Kidney capillary endothelial cell (primary cell): ENCODE measurements at regions not wholly inside any gene's neighbourhood (a gene's known extent, or its start where the extent isn't known, plus 50 kb on each side); places are given as distances from the start of the nearest gene placed in this dataset.
"Not testable (repeated sequence)": the region's sequence is repeated elsewhere in the genome, so short reads cannot be mapped to it uniquely, and the experiment has no call there.

Source experiments
- DNase-seq: peaks from one replicate; pipeline ENCODE4 v3.0.0-alpha.2; 2018; ENCODE audit warnings: low spot score

- no peak for DNase-seq
Measured at GRCh38 chr2:36163520-36164254, 191.9 kb upstream of the CRIM1 start.

GRCh38 chr2:36157093-36157492 lies 198.5 kb upstream of the CRIM1 start:
- DNase-seq: not testable (repeated sequence)

DNA sequence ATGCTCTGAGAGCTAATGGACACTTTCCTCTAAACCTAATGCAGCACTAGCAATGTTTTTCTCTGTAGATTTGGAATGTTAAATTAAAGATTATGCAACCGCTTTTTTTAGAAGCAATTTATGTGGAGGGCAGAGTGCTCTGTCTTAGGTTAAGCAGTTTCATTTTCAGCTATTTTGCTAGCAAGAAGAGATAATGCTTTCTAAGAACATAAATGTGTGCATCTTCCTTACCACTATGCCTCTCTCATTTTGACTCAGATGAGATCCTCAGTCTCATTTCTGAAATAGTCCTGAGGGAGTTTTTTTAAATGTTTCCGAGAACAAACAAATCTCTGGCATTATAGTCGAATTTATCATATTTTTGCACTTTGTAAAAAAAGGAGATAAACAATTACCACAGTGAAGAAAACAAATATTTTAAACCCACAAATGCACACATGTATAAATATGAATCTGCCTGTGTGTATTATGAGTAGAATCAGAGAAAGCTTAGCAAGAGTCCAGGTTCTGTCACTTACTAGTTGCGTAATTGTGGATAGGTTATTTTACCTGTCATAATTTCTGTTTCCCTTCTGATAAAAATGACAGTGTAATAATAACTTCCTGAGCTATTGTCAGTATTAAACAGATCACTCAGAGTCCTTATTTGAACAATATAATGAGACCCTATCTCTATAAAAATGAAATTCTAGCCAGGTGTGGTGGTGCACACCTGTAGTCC lies 207.7 kb upstream of the CRIM1 start:
- no peak for DNase-seq

DNA sequence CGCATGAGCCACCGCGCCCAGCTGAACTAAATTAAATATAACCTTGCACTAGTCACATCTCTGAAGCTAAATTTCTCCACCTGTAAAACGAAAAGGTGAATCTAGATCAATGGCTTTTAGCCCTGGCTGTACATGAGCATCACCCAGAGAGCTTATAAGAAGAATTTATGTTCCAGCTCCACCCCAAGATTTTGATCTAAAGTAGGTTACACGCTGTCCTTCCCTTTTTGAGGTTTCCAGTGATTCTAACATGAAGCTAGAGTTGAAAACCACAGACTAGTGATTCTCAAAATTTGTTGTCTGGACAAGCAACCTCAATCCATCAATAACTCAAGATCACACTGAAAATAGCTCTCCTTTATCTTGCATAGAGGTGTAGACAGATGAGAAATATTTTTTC lies 208.8 kb upstream of the CRIM1 start:
- no peak for DNase-seq

GRCh38 chr2:36140391-36140790 lies 215.2 kb upstream of the CRIM1 start:
- no peak for DNase-seq

DNA sequence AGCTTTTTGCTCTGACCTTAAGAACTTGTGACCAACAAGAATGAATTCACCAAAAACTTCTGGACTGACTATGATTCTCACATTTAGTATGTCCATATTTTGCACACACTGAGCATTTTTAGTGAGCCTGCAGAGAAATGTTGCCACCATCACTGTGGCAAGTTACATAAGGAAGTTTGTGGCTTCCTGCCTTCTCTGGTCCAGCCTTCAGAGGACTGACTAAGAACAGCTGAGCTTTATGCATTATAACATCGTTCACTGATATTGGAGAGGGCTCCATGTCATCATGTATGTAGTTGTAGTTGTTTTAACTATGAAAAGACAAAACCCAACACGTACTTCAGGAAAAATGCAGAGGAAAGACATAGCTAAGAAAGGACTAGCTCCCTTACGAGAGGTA lies 218.0 kb upstream of the CRIM1 start:
- DNase-seq: no peak

DNA sequence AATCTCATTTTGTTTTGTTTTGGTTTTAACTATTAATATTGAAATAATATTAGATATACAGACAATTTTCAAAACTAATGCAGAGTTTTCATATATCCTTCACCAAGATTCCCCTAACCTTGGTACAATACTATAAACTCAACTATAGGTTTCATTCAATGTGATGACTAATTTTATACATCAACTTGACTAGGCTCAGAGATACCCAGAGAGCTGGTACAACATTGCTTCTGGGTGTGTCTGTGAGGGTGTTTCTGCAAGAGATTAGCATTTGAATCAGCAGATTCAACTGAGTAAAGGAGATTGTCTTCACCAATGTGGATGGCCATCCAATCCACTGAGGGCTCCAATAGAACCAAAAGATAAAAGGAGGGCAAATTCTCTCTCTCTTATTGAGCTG lies 221.3 kb upstream of the CRIM1 start:
- no peak for DNase-seq

- DNase-seq: no peak
Measured at GRCh38 chr2:36128359-36128758, 227.2 kb upstream of the CRIM1 start.

- DNase-seq: no peak
Measured at GRCh38 chr2:36125702-36126101, 229.9 kb upstream of the CRIM1 start.

DNA sequence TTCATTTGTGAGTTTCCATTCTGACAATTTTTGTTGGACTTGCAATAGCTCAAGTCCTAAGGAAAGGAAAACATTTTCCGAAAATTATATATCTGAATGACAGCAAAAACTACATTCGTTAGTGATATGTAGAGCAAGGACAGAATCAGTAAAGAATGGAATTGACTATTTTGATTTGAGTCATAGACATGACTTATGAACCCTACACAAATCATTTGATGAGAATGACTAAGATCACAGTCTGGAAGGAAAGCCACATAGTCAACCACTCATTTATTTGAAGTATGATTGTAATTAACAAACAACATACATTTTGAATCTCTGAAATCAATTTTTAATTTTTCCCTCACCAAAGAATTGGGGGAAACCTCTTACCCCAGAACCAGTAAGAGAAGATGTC lies 231.6 kb upstream of the CRIM1 start:
- DNase-seq: no peak

GRCh38 chr2:36097022-36097421 lies 258.6 kb upstream of the CRIM1 start:
- DNase-seq: no peak

- DNase-seq: not testable (repeated sequence)
Measured at GRCh38 chr2:36091844-36092741, 263.5 kb upstream of the CRIM1 start.

- DNase-seq: no peak
Measured at GRCh38 chr2:36088716-36089328, 266.8 kb upstream of the CRIM1 start.

DNA sequence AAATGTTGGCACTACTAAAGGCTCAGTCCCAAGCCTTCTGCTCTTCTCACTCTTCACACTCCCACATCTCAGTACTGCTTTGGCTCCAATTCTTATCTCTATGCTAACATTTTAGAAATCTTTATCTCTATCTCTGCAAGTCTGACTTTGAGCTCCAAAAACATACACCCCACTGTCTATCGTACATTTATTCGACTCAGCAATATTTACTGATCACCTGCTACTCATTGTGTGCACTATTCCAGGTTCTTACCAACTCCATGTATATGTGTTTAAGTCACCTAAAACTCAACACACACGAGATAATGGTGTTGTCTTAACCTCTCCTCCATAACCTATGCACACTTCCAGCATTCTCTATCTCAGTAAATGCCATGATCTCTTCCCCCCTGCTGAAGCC lies 268.2 kb upstream of the CRIM1 start:
- no peak for DNase-seq

DNA sequence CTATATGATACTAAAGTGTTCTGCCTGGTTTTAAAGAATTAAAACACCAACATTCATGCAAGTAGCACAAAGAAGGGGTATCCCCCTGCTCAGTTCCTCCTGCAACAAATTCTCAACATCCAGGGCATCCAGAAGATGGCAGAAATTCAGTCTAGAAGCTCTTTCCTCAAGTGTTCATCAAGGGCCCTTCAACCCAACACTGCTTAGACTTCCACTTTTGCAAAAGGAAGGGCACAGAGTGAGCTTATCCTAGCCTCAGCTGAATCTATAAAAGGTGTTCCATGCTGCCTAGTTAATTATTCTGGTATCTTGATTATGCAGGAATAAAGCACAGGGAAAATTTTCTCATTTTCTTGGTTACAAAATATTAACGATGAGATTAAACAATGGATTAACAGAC lies 275.8 kb upstream of the CRIM1 start:
- no peak for DNase-seq

DNA sequence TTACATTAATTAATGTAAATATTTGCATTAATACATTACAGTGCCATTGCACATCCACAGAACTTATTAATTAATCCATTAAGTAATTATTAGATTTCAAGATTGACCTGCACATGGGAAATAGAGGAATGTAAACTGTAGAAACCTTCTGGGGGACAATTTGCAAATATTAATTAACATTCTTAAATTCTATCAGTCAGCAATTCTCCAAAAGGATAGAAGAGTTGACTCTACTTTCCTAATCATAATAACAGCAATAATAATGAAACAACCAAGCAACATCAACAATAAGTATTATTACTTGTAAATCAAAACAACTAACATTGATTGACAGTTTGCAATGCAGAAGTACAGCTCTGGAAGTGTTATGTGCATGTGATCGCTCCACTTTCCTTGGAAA lies 281.6 kb upstream of the CRIM1 start:
- no peak for DNase-seq

DNA sequence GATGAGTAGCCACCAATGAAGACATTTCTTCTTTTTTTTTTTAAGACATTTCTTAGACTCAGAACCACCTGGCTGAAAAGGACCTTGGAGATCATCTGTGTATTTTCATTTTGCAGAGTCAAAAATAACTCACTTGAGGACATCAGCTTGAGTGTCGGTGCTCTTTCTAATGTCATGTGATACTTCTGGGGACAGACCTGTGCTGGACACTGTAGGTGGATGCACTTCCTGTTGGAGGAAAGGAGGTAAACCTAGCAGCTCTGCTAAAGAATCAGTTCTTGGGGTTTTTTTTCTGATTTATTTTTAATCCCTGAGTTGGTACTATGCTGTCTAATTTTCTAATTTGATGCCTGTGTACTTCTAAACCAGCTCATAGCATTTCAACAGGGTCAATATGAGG lies 283.9 kb upstream of the CRIM1 start:
- no peak for DNase-seq

DNA sequence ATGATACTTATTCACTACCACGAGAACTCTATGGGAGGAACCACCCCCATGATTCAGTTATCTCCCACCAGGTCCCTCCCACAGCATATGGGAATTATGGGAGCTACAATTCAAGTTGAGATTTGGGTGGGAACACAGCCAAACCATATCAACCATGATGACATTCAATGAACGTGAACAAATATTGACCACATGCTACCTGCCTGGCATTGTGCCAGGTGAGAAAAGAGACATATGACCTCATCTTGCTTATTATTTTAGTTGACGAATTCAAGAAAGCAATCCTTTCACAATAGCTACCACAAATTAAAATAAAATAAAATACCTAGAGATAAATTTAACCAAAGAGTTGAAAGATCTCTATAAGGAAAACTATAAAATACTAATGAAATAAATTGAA lies 286.5 kb upstream of the CRIM1 start:
- no peak for DNase-seq

DNA sequence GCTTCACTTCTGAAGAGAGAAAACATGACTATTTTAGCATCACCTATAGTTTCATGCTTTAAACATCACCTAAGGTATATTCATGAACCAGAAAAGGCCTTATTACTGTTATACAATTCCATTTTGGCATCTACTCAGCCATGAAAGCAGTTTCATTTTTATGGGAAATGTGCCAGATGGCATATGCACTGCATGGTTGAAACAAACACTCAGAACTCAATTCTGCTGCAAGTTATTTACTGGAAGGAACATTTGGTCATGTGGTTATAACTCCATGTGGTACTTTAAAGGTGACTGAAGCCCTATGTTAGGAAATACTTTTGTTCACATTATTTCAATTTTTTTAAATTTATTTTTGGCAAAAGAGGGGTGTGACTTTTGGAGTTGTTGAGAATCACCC lies 287.5 kb upstream of the CRIM1 start:
- no peak for DNase-seq

DNA sequence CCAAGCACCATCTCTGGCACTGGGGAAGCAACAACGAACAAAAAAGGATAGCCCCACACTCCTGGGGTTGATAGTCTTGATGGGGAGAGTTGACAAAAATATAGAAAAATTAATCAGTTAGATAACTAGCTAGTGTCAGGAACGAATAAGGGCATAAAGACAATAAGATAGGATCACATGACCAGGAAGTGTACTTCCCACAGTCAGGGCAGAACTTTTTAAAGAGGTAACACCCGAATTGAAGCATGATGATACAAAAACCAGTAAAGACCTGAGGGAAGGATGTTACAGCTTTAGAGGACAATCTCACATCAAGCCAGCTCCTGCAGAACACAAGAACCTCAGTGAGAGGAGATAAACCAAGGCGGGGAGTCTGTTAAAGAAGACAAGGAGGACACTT lies 295.4 kb upstream of the CRIM1 start:
- DNase-seq: no peak

- DNase-seq: no peak
Measured at GRCh38 chr2:36059691-36060090, 295.9 kb upstream of the CRIM1 start.

GRCh38 chr2:36058953-36059352 lies 296.6 kb upstream of the CRIM1 start:
- peak; percentile 5 for DNase-seq
